Neural cell (in vitro differentiated cells): ENCODE measurements at regions not wholly inside any gene's neighbourhood (a gene's known extent, or its start where the extent isn't known, plus 50 kb on each side); places are given as distances from the start of the nearest gene placed in this dataset.

Experiments
- H2AFZ ChIP-seq: fragments of 200-600, 300-800 bp; sonication (generic), shearing (Covaris generic); 2 replicates; pipeline ENCODE4 v1.6.0; 2014; ENCODE audit warnings: low read depth, mild to moderate bottlenecking, antibody characterized with exemption, low read length, moderate library complexity
- H3F3A ChIP-seq: fragments of 200-600 bp; shearing (Covaris generic); 2 replicates; pipeline ENCODE4 v1.6.1; 2016; ENCODE audit warnings: mild to moderate bottlenecking, moderate library complexity, mixed read lengths, antibody characterized with exemption, low read length; ENCODE audit not compliant: insufficient read depth, poor library complexity, severe bottlenecking
- H3K27ac ChIP-seq: fragments of 200-600, 300-800 bp; sonication (generic), shearing (Covaris generic); 2 replicates; pipeline ENCODE4 v1.5.1; 2014; ENCODE audit warnings: mild to moderate bottlenecking, low read length, moderate library complexity
- H3K27me3 ChIP-seq: fragments of 300-800, 200-600 bp; sonication (generic), shearing (Covaris generic); 2 replicates; pipeline ENCODE4 v1.6.0; 2014; ENCODE audit warnings: mild to moderate bottlenecking, low read depth, low read length, moderate library complexity; ENCODE audit not compliant: insufficient read depth
- H3K36me3 ChIP-seq: fragments of 300-800, 200-600 bp; sonication (generic), shearing (Covaris generic); 2 replicates; pipeline ENCODE4 v1.5.1; 2014; ENCODE audit warnings: mild to moderate bottlenecking, antibody characterized with exemption, low read length, moderate library complexity; ENCODE audit not compliant: insufficient read depth
- H3K4me2 ChIP-seq: fragments of 300-800, 200-600 bp; sonication (generic), shearing (Covaris generic); 2 replicates; pipeline ENCODE4 v1.6.0; 2014; ENCODE audit warnings: mild to moderate bottlenecking, low read length
- H3K4me3 ChIP-seq: fragments of 300-800, 200-600 bp; sonication (generic), shearing (Covaris generic); 2 replicates; pipeline ENCODE4 v1.5.1; 2014; ENCODE audit warnings: mild to moderate bottlenecking, low read length, moderate library complexity
- H3K79me2 ChIP-seq: fragments of 200-600 bp; shearing (Covaris generic); replicated peaks from 2 replicates; pipeline ENCODE4 v1.6.0; 2014; ENCODE audit warnings: mild to moderate bottlenecking, low read length, moderate library complexity; ENCODE audit not compliant: insufficient read depth
- H3K9ac ChIP-seq: fragments of 300-800, 200-600 bp; sonication (generic), shearing (Covaris generic); 2 replicates; pipeline ENCODE4 v1.6.1; 2016; ENCODE audit warnings: mild to moderate bottlenecking, low read length, mixed read lengths
- H3K9me2 ChIP-seq: fragments of 200-600 bp; shearing (Covaris generic); 2 replicates; pipeline ENCODE4 v1.6.1; 2016; ENCODE audit warnings: mild to moderate bottlenecking, low read length, mixed read lengths; ENCODE audit not compliant: insufficient read depth
- H3K9me3 ChIP-seq: fragments of 200-600, 300-800 bp; sonication (generic), shearing (Covaris generic); 2 replicates; pipeline ENCODE4 v1.6.1; 2016; ENCODE audit warnings: mild to moderate bottlenecking, mixed run types, low read length, moderate library complexity, mixed read lengths
- H4K20me1 ChIP-seq: fragments of 200-600 bp; shearing (Covaris generic); 2 replicates; pipeline ENCODE4 v1.6.1; 2016; ENCODE audit warnings: mild to moderate bottlenecking, mixed run types; ENCODE audit not compliant: insufficient read depth
- CTCF ChIP-seq: fragments of 450-650 bp; IDR thresholded peaks from 2 replicates; pipeline ENCODE4 v1.5.1; 2014; ENCODE audit warnings: antibody characterized with exemption, mild to moderate bottlenecking, moderate library complexity; ENCODE audit not compliant: poor library complexity, severe bottlenecking
- EP300 ChIP-seq: fragments of 450-650 bp; conservative IDR thresholded peaks from 2 replicates; pipeline ENCODE4 v1.6.1; 2014; ENCODE audit warnings: antibody characterized with exemption, mild to moderate bottlenecking, moderate library complexity; ENCODE audit not compliant: poor library complexity, severe bottlenecking
- EZH2 ChIP-seq: fragments of 200-600, 300-800 bp; shearing (Covaris generic), sonication (generic); IDR thresholded peaks from 2 replicates; pipeline ENCODE4 v1.6.1; 2014; ENCODE audit warnings: antibody characterized with exemption, low read length, borderline replicate concordance, mild to moderate bottlenecking; ENCODE audit not compliant: insufficient read depth, poor library complexity, severe bottlenecking
- MXI1 ChIP-seq: fragments of 450-650 bp; conservative IDR thresholded peaks from 2 replicates; pipeline ENCODE4 v1.6.1; 2014; ENCODE audit warnings: antibody characterized with exemption, mild to moderate bottlenecking; ENCODE audit not compliant: poor library complexity, severe bottlenecking
- POLR2AphosphoS5 ChIP-seq: IDR thresholded peaks from 2 replicates; pipeline ENCODE4 v1.6.1; 2012
- RAD21 ChIP-seq: fragments of 450-650 bp; conservative IDR thresholded peaks from 2 replicates; pipeline ENCODE4 v1.6.1; 2014; ENCODE audit warnings: antibody characterized with exemption, mild to moderate bottlenecking, moderate library complexity
- REST ChIP-seq: IDR thresholded peaks from 2 replicates; pipeline ENCODE4 v1.6.1; 2012; ENCODE audit warnings: borderline replicate concordance
- SMC3 ChIP-seq: fragments of 450-650 bp; conservative IDR thresholded peaks from 2 replicates; pipeline ENCODE4 v1.6.1; 2014; ENCODE audit warnings: antibody characterized with exemption, mild to moderate bottlenecking, moderate library complexity; ENCODE audit not compliant: poor library complexity
- TAF1 ChIP-seq: IDR thresholded peaks from 2 replicates; pipeline ENCODE4 v1.6.1; 2012; ENCODE audit warnings: low read depth

- Histone ChIP-seq H3K4me2 (no peak overlapping the region), H4K20me1 (no peaks in the 10 kb centered on the region), H3K27ac (no peak overlapping the region), H3K4me3 (no peak overlapping the region), H3K9me2 (no peaks in the 10 kb centered on the region), H3K36me3 (no peaks in the 10 kb centered on the region), H2AFZ (no peak overlapping the region), H3K9me3 (no peaks in the 10 kb centered on the region), H3K27me3 (no peaks in the 10 kb centered on the region), H3K79me2 (no peaks in the 10 kb centered on the region), H3K9ac (no peak overlapping the region), H3F3A (no peaks in the 10 kb centered on the region)
- no peak for TF ChIP-seq SMC3
- no peak for TF ChIP-seq EZH2
- no peak for TF ChIP-seq MXI1
- TF ChIP-seq TAF1 = no peak
- TF ChIP-seq REST = no peak
- TF ChIP-seq EP300 = no peak
- TF ChIP-seq CTCF = no peak
- no peak for TF ChIP-seq RAD21
- no peak for TF ChIP-seq POLR2AphosphoS5
Measured at GRCh38 chr3:1010228-1010627, 82.6 kb upstream of the CNTN6 start.

GRCh38 chr3:1015826-1016225, 77.0 kb upstream of the CNTN6 start:
- Histone ChIP-seq H3K9me2 (no peaks in the 10 kb centered on the region), H3F3A (no peaks in the 10 kb centered on the region), H3K9ac (no peak overlapping the region), H3K27me3 (no peaks in the 10 kb centered on the region), H3K4me2 (no peak overlapping the region), H3K4me3 (no peak overlapping the region), H4K20me1 (no peaks in the 10 kb centered on the region), H3K79me2 (no peaks in the 10 kb centered on the region), H3K9me3 (no peaks in the 10 kb centered on the region), H3K36me3 (no peaks in the 10 kb centered on the region), H2AFZ (no peak overlapping the region), H3K27ac (no peak overlapping the region)
- no peak for TF ChIP-seq POLR2AphosphoS5
- no peak for TF ChIP-seq RAD21
- no peak for TF ChIP-seq EP300
- no peak for TF ChIP-seq REST
- TF ChIP-seq CTCF = no peak
- TF ChIP-seq TAF1 = no peak
- TF ChIP-seq SMC3 = no peak
- TF ChIP-seq MXI1 = no peak
- TF ChIP-seq EZH2 = no peak
